Peyer's patch (tissue), 4 donors: ENCODE measurements at regions not wholly inside any gene's neighbourhood (a gene's known extent, or its start where the extent isn't known, plus 50 kb on each side); places are given as distances from the start of the nearest gene placed in this dataset.

ENCODE experiments used
- CTCF ChIP-seq, 6 experiments: fragments of 450-650 bp in 4 of 6; fragments of 200-600 bp in 2 of 6; sonication (generic) in 1 of 6; IDR thresholded peaks; one replicate each; pipeline ENCODE4 v1.5.1; 2017 to 2019; ENCODE audit warnings: antibody characterized with exemption in 6 of 6, mild to moderate bottlenecking in 3 of 6, moderate library complexity in 1 of 6
- POLR2A ChIP-seq, 2 donors: fragments of 450-650 bp; IDR thresholded peaks; one replicate each; pipeline ENCODE4 v1.5.1; 2017; ENCODE audit warnings: antibody characterized with exemption in 2 of 2, mild to moderate bottlenecking in 2 of 2, moderate library complexity in 2 of 2

- TF ChIP-seq CTCF (IDR thresholded peaks at IDR 0.05), result no peak
- TF ChIP-seq POLR2A (IDR thresholded peaks at IDR 0.05), result no peak
These were observed 164.8 kb upstream of the STK17B start for GRCh38 chr2:196336207-196336606.
